ENCODE measurements at regions not wholly inside any gene's neighbourhood (a gene's known extent, or its start where the extent isn't known, plus 50 kb on each side); places are given as distances from the start of the nearest gene placed in this dataset.

GRCh38 chr2:48039209-48039990, 133.1 kb upstream of the FBXO11 start:
- TF ChIP-seq CTCF (conservative IDR thresholded peaks at IDR 0.05 in 1 of 2, IDR thresholded peaks at IDR 0.05 in 1 of 2; ENCODE audit: extremely low read depth in 1 of 2, insufficient read depth in 1 of 2, low read depth in 1 of 2, low read length in 2 of 2): no peak
- no peak for TF ChIP-seq EZH2 (IDR thresholded peaks at IDR 0.05; ENCODE audit: borderline replicate concordance, low read length)

All from mammary epithelial cell (primary cell).